GM13977 (cell line): ENCODE measurements at regions not wholly inside any gene's neighbourhood (a gene's known extent, or its start where the extent isn't known, plus 50 kb on each side); places are given as distances from the start of the nearest gene placed in this dataset.

ENCODE experiments used
- DNase-seq: peaks from one replicate; pipeline ENCODE4 v3.0.0; 2012; ENCODE audit warnings: low spot score
- in situ Hi-C: fragments of 300-500 bp; cut with MboI; formaldehyde crosslinking; loops from one replicate; pipeline ENCODE4 v1.12.0; 2022; ENCODE audit warnings: low sequenced_read_pairs, low pct_unique_long_range_greater_than_20kb, mixed read lengths, inconsistent platforms; ENCODE audit not compliant: unreplicated experiment
- TF ChIP-seq, protein P1 (sequence below): IDR thresholded peaks from 2 replicates; pipeline ENCODE4 v1.5.1; 2012; ENCODE audit warnings: mild to moderate bottlenecking, control low read depth; ENCODE audit not compliant: insufficient read depth; ENCODE audit errors: extremely low read depth, missing control alignments

DNA sequence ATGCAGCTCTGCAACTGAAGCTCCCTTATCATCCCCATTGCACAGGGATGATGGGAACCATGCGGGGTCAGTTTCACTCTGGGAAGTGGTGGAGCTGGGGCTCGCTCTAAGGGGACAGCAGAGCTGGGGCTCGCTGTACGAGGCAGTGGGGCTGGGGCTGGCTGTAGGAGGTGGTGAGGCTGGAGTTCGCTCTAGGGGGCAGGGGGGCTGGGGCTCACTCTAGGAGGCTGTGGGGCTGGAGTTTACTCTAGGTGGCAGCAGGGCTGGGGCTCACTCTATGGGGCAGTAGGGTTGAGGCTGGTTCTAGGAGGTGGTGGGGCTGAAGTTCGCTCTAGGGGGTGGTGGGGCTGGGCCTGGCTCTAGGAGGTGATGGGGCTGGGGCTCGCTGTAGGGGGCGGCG lies 99.1 kb downstream of the UQCRFS1 start:
- TF ChIP-seq, protein P1, sequence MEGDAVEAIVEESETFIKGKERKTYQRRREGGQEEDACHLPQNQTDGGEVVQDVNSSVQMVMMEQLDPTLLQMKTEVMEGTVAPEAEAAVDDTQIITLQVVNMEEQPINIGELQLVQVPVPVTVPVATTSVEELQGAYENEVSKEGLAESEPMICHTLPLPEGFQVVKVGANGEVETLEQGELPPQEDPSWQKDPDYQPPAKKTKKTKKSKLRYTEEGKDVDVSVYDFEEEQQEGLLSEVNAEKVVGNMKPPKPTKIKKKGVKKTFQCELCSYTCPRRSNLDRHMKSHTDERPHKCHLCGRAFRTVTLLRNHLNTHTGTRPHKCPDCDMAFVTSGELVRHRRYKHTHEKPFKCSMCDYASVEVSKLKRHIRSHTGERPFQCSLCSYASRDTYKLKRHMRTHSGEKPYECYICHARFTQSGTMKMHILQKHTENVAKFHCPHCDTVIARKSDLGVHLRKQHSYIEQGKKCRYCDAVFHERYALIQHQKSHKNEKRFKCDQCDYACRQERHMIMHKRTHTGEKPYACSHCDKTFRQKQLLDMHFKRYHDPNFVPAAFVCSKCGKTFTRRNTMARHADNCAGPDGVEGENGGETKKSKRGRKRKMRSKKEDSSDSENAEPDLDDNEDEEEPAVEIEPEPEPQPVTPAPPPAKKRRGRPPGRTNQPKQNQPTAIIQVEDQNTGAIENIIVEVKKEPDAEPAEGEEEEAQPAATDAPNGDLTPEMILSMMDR = no peak
- DNase-seq = no peak
- in situ Hi-C loops = no loop called here

DNA sequence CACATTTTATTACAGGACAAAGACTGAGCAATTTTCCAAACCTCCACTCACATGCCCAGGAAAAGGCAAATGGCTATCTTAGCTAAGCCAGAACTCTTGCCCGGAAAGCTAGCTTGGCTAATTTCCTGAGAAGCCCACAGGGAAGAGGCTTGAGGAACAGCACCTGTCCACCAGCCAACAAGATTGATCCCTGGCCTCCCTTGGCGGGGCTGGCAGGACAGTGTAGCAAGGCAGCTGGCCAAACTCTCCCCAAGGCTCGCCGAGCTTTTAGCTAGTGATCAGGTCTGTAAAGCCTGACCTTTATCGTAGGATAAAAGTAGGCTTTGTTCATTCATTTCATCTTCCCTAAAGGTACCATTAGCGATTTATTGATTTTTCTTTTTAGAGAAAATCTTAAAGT lies 101.4 kb downstream of the UQCRFS1 start:
- TF ChIP-seq, protein P1 = no peak
- DNase-seq = no peak
- in situ Hi-C loops = no loop called here

DNA sequence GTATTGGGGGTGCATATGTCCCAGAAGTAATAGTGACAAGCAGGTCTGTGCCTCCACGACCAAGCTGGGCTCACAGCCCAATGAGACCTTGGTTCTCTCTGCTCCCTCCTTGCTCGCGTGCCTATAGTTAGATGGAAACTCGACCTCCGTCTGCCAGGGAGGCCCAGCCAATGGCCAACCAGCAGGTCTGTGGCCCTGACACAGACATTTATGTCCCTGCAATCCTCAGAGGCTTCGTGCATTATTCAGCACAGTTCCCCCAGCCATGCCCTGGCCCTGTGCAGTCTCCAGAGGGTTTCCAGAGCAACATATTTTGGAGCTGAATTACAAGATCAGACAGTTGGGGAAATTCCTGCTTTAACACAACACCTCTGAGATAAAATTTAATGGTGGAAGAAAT lies 105.1 kb downstream of the UQCRFS1 start:
- DNase-seq = no peak
- in situ Hi-C loops = no loop called here
- TF ChIP-seq, protein P1 = no peak

DNA sequence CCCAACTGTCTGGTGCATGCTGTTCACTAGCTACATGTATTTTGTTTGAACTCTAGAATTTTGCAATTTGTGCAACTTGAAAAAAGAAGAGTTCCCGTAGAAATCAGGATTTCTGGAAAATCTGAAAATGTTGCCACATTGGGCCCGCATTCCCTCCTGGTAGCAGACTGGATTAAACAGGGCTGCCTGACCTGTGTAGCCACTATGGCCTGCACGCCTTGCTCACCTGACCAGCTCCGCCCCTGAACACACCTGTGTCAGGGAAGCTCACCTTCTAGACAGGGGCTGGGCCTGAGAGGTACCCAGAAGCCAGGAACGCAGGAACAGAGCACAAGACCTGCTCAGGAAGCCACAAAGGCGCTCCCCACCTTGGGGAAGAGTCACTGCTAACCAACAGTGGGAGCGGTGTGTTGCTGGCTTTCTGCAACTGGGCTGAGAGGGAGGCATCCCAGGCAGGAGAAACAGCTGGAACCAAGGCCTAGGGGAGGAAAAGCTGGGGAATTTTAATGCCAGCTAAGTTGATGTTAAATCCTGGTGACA lies 106.5 kb downstream of the UQCRFS1 start:
- TF ChIP-seq, protein P1 = no peak
- DNase-seq = no peak

DNA sequence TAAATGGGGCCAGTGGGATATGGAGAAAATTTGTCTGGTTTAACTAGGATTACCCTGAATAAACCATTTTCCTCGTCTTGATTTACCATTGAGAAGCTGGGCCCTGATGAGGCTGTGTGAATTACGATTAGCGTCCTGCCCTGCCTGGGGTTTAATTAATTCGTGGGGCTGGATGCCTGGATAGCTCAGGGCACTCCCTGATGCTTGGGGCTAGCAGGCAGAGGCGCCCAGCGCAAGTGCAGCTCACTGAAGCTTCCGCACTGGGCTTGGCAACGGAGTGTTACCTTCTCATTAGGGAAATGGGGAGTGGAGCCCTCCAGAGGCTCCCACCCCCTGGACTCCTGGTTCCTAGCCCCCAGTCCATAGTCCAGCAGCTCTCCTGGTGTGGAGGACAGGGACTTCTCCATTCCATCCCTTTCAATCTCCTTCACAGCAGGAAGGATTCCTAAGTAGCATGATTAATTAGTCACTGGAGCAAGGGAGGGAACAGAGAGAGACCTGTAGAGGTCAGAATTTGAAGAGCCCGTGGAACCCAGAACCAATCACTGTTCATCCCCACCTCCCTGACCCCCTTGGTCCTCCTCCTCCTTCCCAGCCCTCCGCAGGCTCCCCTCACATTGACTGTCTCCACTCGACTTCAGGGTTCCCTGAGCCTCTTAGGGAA lies 107.2 kb downstream of the UQCRFS1 start:
- in situ Hi-C loops = no loop called here
- DNase-seq = no peak
- TF ChIP-seq, protein P1 = no peak

More for the DNA sequence above, 106.5 kb downstream of the UQCRFS1 start:
- in situ Hi-C loops = no loop called here

DNA sequence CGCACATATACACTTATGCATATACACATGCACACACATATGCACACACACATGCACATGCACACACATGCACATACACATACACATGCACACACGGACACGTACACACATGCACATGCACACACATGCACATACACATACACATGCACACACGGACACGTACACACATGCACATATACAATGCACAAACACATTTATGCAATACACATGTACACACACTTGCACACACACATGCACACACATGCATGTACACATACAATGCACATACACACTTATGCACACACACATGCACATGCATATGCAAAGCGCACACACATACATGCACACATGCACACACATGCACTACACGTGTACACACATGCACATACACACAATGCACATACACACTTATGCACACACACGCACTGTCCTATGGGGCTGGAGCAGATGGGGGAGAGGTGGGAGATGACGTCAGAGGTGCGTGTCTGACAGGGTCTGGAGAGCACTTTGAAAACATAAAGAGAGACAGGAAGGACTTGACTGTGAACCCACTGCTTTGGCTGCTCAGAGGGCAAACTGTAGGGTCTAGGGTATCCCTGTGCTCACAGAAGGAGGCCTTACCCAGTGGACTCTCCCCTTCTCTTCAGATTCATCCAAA lies 108.2 kb downstream of the UQCRFS1 start:
- TF ChIP-seq, protein P1 = no peak
- no peak for DNase-seq
- in situ Hi-C loops = no loop called here
